ENCODE measurements at regions not wholly inside any gene's neighbourhood (a gene's known extent, or its start where the extent isn't known, plus 50 kb on each side); places are given as distances from the start of the nearest gene placed in this dataset.

- TF ChIP-seq EZH2phosphoT487 (IDR thresholded peaks at IDR 0.05; ENCODE audit: insufficient read depth, low read depth) (no peak), EZH2 (IDR thresholded peaks at IDR 0.05; ENCODE audit: insufficient read depth, poor library complexity, severe bottlenecking) (no peak)
- H3K9me2 ChIP-seq (ENCODE audit: insufficient read depth) = no peaks in the 10 kb centered on the region
- no peaks in the 10 kb centered on the region for H3K9me3 ChIP-seq (ENCODE audit: low read depth)
- H2AFZ ChIP-seq = no peak overlapping the region
- H3F3A ChIP-seq (ENCODE audit: insufficient read depth) = peaks cover 7% of the 10 kb centered on the region; the same call in 1 of the 2 replicates
- no peak overlapping the region for H3K9ac ChIP-seq
- in situ Hi-C loops (cut with MboI) = no loop called here
- no peak overlapping the region for H3K27ac ChIP-seq
- no peak overlapping the region for H3K4me3 ChIP-seq
- no peaks in the 10 kb centered on the region for H3K79me2 ChIP-seq (ENCODE audit: insufficient read depth)
- peaks cover 17% of the 10 kb centered on the region for H3K4me1 ChIP-seq (ENCODE audit: insufficient read depth)
- no peaks in the 10 kb centered on the region for H3K27me3 ChIP-seq (replicated peaks; ENCODE audit: insufficient read depth)
- H3K4me2 ChIP-seq (ENCODE audit: unreplicated experiment) = no peak overlapping the region
- H3K36me3 ChIP-seq (ENCODE audit: low read depth) = no peaks in the 10 kb centered on the region
- DNase-seq = no peak
- WGBS, 2 experiments (ENCODE audit: low coverage in 1 of 2, low lambda C conversion rate in 2 of 2, missing lambda C conversion rate in 2 of 2) = 67 to 81% methylated on average over 2 of the region's 2 CpGs
- H4K20me1 ChIP-seq (ENCODE audit: insufficient read depth) = no peaks in the 10 kb centered on the region
These were observed 59.1 kb upstream of the TMC1 start for GRCh38 chr9:72462340-72462739.

GRCh38 chr9:72460342-72461312 lies 60.8 kb upstream of the TMC1 start:
- no peak for DNase-seq
- Histone ChIP-seq H3K79me2 (ENCODE audit: insufficient read depth) (no peaks in the 10 kb centered on the region), H2AFZ (no peak overlapping the region), H3K4me1 (ENCODE audit: insufficient read depth) (peaks cover 12% of the 10 kb centered on the region), H3K9me2 (ENCODE audit: insufficient read depth) (no peaks in the 10 kb centered on the region), H3F3A (ENCODE audit: insufficient read depth) (peaks cover 7% of the 10 kb centered on the region; the same call in 1 of the 2 replicates), H3K9ac (no peak overlapping the region), H4K20me1 (ENCODE audit: insufficient read depth) (no peaks in the 10 kb centered on the region), H3K36me3 (ENCODE audit: low read depth) (no peaks in the 10 kb centered on the region), H3K4me3 (no peak overlapping the region), H3K9me3 (ENCODE audit: low read depth) (no peaks in the 10 kb centered on the region), H3K27ac (no peak overlapping the region), H3K4me2 (ENCODE audit: unreplicated experiment) (no peak overlapping the region), H3K27me3 (replicated peaks; ENCODE audit: insufficient read depth) (no peaks in the 10 kb centered on the region)
- in situ Hi-C loops (cut with MboI) = no loop called here
- WGBS, 2 experiments (ENCODE audit: low coverage in 1 of 2, low lambda C conversion rate in 2 of 2, missing lambda C conversion rate in 2 of 2) = 81 to 87% methylated on average over 7 of the region's 7 CpGs
- TF ChIP-seq EZH2 (IDR thresholded peaks at IDR 0.05; ENCODE audit: insufficient read depth, poor library complexity, severe bottlenecking) (no peak), EZH2phosphoT487 (IDR thresholded peaks at IDR 0.05; ENCODE audit: insufficient read depth, low read depth) (no peak)

GRCh38 chr9:72459308-72459707 lies 62.1 kb upstream of the TMC1 start:
- WGBS, 2 experiments (ENCODE audit: low coverage in 1 of 2, low lambda C conversion rate in 2 of 2, missing lambda C conversion rate in 2 of 2) = 92 to 100% methylated on average over 1 of the region's 1 CpG
- no peak overlapping the region for H3K4me3 ChIP-seq
- H3K9ac ChIP-seq = no peak overlapping the region
- no peaks in the 10 kb centered on the region for H3K9me3 ChIP-seq (ENCODE audit: low read depth)
- no peak for DNase-seq
- no peaks in the 10 kb centered on the region for H3K27me3 ChIP-seq (replicated peaks; ENCODE audit: insufficient read depth)
- no peaks in the 10 kb centered on the region for H3K4me1 ChIP-seq (ENCODE audit: insufficient read depth)
- no peaks in the 10 kb centered on the region for H3F3A ChIP-seq (ENCODE audit: insufficient read depth)
- no peaks in the 10 kb centered on the region for H3K79me2 ChIP-seq (ENCODE audit: insufficient read depth)
- no peaks in the 10 kb centered on the region for H4K20me1 ChIP-seq (ENCODE audit: insufficient read depth)
- no peak overlapping the region for H3K4me2 ChIP-seq (ENCODE audit: unreplicated experiment)
- no peaks in the 10 kb centered on the region for H3K36me3 ChIP-seq (ENCODE audit: low read depth)
- H3K9me2 ChIP-seq (ENCODE audit: insufficient read depth) = no peaks in the 10 kb centered on the region
- no peak overlapping the region for H3K27ac ChIP-seq
- TF ChIP-seq EZH2phosphoT487 (IDR thresholded peaks at IDR 0.05; ENCODE audit: insufficient read depth, low read depth) (no peak), EZH2 (IDR thresholded peaks at IDR 0.05; ENCODE audit: insufficient read depth, poor library complexity, severe bottlenecking) (no peak)
- H2AFZ ChIP-seq = no peak overlapping the region
- in situ Hi-C loops (cut with MboI) = no loop called here

- Histone ChIP-seq H3K9me2 (ENCODE audit: insufficient read depth) (no peaks in the 10 kb centered on the region), H2AFZ (no peak overlapping the region), H3K79me2 (ENCODE audit: insufficient read depth) (no peaks in the 10 kb centered on the region), H3K4me1 (ENCODE audit: insufficient read depth) (no peaks in the 10 kb centered on the region), H3K4me3 (no peak overlapping the region), H4K20me1 (ENCODE audit: insufficient read depth) (no peaks in the 10 kb centered on the region), H3K9ac (no peak overlapping the region), H3K27me3 (replicated peaks; ENCODE audit: insufficient read depth) (no peaks in the 10 kb centered on the region), H3K36me3 (ENCODE audit: low read depth) (no peaks in the 10 kb centered on the region), H3K9me3 (ENCODE audit: low read depth) (no peaks in the 10 kb centered on the region), H3K4me2 (ENCODE audit: unreplicated experiment) (no peak overlapping the region), H3K27ac (no peak overlapping the region), H3F3A (ENCODE audit: insufficient read depth) (no peaks in the 10 kb centered on the region)
- TF ChIP-seq EZH2phosphoT487 (IDR thresholded peaks at IDR 0.05; ENCODE audit: insufficient read depth, low read depth) (no peak), EZH2 (IDR thresholded peaks at IDR 0.05; ENCODE audit: insufficient read depth, poor library complexity, severe bottlenecking) (no peak)
- DNase-seq = no peak
- in situ Hi-C loops (cut with MboI) = no loop called here
These were observed 63.3 kb upstream of the TMC1 start for GRCh38 chr9:72458153-72458552.
